RKO (cell line): ENCODE measurements at regions not wholly inside any gene's neighbourhood (a gene's known extent, or its start where the extent isn't known, plus 50 kb on each side); places are given as distances from the start of the nearest gene placed in this dataset.
"Not testable (repeated sequence)": the region's sequence is repeated elsewhere in the genome, so short reads cannot be mapped to it uniquely, and the experiment has no call there.

ENCODE experiments used
- DNase-seq: peaks from one replicate; pipeline ENCODE4 v3.0.0-alpha.2; 2016; ENCODE audit warnings: low spot score

DNA sequence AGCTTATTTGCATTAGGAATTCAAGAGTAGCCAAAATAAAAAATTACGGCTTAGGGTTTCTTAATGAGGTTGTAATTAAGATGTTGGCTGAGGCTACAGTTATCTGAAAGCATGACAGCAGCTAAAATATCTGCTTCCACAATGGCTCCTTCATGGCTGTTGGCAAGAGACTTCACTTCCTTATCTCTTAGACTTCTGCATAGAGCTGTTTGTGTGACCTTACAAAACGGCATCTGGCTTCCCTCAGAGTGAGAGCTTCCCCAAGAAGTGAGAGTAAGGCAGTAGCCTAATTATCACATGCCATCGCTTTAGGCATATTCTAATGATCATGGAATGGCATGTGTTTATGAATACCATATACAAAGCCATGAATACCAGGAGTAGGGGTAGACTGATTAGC, 57.6 kb downstream of the CCDC59 start:
- DNase-seq, result no peak

DNA sequence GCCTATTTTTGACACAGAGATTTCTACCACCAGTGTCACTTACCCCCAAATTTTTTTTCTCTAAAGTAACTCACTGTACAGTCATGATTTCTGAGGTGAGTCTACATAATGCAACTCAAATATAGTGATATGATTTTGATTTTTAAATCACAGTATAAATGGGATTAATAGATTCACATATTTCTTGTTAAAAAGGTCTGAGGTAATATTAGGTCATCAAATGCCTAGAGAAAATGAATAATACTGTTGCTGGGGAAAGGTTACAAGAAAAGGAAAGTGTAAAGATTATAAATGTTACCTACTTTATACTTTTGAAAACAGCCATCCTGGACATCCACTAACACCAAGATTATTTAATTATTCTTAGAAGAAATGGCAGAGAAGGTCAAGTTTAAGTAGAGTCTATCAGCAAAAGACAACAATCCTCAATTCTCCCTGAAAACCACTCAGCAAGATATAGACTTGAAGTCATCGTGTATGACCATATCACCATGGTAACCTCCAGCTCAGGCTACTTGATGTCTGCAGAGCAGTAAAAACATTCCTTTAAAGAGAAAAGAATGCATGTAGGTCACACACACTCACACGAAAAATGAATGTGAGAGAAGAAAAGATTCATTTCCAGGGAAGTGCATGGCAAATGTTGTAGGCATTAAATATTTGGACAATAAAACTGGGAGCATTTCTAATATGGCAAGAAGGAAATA, 58.7 kb downstream of the CCDC59 start:
- peak; percentile 3 for DNase-seq

DNA sequence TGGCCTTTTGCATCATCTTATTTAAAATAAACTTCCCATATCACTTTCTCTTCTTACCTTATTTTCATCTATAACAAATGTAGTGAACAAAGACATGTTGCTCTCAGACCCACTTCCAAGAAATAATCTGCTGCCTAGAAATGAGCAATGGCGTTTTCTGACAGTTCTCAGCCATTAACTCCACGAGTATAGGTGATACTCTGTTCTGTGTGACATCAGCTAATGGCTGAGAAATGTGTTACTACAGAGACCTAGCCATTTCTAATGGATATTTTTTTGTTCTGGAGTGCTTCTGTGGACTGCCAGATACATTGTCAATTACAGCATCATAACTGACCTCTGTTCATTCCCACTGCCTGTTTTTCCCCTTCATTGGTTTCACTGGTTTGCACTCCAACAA, 67.8 kb downstream of the CCDC59 start:
- no peak for DNase-seq

DNA sequence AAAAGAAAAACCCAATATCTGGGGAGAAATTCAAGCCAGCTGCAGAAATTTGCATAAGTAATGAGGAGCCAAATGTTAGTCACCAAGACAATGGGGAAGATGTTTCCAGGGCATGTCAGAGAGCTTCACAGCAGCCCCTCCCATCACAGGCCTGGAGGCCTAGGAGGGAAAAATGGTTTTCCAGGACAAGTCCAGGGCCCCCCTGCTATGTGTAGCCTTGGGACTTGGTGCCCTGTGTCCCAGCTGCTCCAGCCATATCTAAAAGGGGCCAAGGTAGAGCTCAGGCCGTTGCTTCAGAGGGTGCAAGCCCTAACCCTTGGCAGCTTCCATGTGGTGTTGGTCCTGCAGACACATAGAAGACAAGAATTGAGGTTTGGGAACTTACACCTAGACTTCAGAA, 76.9 kb downstream of the CCDC59 start:
- not testable (repeated sequence) for DNase-seq

GRCh38 chr12:82279536-82280058, 78.6 kb downstream of the CCDC59 start:
- DNase-seq, result no peak

DNA sequence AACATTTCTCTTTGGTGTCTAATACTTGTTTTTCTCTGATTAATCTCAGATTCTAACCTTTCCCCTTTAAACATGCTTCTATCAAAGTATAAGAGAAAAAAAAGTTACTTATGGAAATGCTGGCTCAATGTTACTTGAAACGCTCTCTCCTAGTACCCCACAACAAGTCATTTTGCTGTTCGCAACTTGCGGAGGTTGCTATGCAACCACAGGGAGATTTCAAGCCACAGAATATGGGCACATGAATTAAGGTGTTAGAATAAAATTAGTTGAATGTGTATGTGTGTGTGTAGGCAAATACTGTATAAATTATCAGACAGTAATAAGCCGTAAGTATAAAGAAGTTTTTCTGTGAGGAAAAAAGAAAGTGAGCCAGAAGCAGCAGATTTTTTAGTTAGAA, 80.6 kb downstream of the CCDC59 start:
- no peak for DNase-seq

GRCh38 chr12:82242729-82243128, 115.5 kb downstream of the CCDC59 start:
- DNase-seq, result no peak

DNA sequence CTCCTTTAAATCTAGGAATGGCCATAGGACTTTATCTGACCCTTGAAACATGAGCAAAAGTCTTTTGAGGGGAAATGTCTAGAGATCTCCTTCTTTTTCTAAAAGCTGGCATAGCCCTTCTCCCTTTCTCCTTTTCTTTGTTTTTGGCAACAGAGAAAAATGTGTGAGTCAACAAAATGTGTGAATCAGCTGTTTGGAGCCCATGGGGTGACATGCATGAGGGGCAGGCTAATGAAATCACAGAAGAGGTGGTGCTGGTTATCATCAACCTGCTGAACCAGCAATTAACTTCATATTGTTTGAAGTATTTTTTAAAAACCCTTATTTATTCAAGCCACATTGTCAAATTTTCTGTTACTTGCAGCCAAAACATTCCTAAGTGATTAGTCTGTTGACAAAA, 132.3 kb downstream of the CCDC59 start:
- DNase-seq, result peak; percentile 13

DNA sequence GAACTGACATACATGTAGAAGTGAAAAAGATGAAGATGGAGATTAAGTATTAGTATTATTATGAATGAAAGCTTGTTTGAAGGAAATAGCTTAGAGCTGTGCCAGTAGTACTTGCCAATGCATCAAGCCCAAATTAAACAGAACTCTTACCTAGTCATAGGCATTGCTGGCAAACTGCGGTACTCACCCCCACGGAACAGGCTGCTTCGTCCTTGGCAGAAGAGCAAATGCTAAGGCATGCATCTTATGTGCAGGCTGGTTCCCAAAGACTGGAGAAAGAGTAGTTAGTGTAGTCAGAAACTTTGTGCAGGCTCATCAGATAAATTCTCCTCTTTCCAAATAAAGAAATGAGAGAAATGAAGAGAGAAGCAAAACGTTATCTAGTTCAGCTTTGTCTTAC, 134.8 kb downstream of the CCDC59 start:
- DNase-seq, result no peak

DNA sequence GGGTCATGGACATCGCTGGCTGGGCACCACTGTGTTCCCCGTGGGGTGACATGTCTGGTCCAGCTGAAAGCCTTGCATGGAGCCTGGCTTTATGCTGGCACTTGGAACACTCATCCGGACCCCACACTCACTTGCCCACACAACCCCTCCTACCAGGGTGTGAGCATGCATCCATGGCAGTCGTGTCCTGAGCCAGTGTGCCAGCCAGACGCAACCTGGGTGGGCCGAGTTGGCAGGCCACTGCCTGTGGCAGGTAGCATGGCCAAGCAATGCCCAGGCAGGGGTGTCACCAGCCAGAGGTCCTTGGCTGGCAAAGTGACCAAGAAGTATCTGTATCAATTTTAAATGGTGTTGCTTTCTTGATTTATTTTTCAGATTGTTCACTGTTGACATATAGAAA, 141.7 kb downstream of the CCDC59 start:
- DNase-seq, result no peak

DNA sequence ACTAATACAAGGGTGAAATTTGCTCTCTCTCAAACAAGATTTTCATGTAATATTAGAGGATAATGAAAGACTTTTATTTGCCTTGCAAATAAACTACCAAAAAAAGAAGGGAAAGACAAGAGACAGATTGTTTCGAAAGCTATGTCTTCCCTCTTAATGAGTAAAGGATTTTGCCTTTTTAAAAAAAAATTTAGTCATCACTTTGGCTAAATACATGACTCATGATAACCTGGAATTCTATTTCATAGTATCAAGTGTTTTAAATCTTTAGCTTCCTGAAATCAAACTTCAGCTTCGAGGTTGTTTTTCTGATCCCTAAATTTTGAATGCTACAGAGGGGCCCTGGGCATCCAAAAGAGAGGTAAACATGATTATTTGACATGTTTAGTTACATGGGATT, 144.4 kb downstream of the CCDC59 start:
- DNase-seq, result no peak

- DNase-seq, result no peak
Observed at GRCh38 chr12:82210882-82211281, 147.3 kb downstream of the CCDC59 start.

GRCh38 chr12:82209533-82209932, 148.7 kb downstream of the CCDC59 start:
- DNase-seq, result no peak

DNA sequence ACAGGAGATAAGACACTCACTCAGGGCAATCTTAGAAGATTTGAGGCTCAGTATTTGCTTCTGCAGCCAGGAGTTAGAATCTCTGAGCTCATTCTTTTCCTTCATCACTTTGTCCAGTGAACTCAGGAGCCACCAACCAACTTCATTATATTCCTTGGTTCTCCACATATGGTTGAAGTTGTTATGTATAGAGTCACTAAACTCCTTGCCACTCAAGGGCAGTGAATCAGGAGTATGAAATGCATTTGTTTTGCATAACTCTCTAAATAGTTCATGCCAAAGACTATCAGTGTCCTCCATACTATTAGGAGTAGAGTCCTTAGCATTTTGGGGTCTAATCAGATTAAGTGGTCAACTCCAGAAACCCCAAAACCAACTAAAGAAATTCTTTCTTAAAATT, 150.6 kb downstream of the CCDC59 start:
- no peak for DNase-seq

- DNase-seq, result no peak
Observed at GRCh38 chr12:82203086-82203485, 155.1 kb downstream of the CCDC59 start.

DNA sequence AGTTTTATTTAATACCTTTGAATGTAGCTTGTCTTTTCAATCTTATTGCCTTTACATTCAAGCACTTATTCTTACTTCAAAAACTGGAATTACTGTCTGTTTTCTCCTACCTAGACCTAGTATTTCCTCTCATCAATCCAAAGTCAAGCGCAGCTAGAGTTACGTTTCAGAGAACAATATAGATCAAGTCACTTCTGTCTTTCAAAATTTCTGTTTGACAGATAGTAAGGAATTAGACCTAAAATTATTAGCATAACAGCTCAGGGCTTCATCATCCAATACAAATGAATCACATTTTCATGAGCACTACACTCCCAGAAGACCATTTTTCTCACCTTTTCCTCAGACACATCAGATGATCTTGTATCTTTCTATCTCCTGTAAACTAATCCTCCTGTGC, 170.6 kb downstream of the CCDC59 start:
- no peak for DNase-seq

DNA sequence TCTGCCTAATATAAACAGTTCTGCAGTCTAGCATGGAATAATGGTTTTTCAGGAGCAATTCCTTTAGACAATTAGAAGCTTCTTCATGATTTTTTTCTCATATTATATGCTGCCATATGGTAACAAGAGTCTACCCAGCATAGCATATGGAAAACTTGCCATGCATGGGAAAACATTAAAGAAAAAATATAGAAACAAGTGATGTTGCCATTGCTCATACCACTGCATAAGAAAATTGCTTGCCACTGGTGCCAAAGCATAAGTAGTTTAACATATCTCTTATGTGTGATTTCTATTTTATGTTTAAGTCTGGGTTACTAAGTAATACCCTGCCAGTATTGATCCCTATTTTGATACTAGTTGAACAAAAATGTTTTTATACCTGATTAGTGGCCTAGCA, 171.2 kb downstream of the CCDC59 start:
- no peak for DNase-seq

DNA sequence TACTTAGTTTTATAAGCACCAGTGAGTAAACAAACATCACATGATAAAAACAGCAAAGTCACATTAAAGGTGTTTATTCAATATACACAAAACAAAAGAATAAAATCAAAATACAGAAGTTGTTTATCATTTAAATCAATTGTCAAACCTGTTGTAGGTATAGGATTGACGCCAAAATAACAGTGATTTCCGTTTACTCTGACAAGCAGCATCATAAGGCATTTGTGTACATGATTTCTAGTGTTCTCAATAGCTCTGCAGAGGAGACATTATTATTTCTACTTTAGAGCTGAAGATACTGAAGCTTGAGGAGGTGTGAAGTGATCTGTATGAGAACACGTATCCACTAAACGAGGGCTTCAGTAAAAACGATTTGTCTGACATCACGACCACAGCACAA, 171.9 kb downstream of the CCDC59 start:
- no peak for DNase-seq

DNA sequence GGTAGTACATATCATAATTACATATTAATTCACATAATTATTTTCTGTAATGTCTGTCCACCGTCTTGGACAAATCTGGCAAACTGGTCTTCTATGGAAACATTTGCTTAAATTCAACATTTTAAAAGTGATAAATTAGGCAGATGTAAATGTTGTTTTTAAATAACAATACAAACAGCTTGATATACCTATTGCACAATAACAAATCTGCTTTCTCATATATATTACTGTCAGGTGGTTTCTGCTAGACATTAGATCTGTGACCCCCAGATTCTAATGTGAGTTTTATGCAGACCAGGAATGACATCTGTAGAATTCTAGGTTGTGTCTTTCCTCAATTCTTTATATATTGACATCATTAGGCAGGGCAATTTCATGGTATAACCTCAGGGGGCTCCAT, 173.3 kb downstream of the CCDC59 start:
- no peak for DNase-seq

DNA sequence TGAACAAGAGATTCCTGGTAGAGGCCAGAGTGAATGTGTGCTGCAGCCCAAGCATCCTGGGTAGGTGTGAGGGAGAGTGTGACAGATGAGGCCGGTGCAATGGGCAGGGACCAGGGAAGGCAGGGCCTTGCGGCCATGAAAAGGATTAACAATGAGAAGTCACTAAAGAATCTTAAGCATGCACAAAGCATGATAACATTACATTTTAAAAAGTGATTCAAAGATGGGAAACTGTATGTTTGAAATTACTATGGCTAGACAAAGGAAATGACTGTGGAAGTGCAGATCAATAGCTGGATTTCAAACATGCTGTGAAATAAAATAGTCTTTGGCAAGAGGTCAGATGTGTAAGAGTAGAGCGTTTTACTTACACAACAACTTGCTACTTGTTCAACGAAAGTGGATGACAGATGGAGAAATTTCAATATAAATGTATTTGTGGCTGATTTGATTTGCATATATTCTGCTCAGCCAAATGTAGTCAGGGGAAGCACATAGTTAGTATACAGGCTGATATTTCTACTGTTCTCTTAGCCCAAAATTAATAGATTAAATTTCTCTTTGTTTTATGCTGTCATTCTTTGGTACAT, 175.5 kb downstream of the CCDC59 start:
- no peak for DNase-seq

GRCh38 chr12:82176761-82177490, 181.3 kb downstream of the CCDC59 start:
- no peak for DNase-seq

- DNase-seq, result no peak
Observed at GRCh38 chr12:82176026-82176425, 182.2 kb downstream of the CCDC59 start.

DNA sequence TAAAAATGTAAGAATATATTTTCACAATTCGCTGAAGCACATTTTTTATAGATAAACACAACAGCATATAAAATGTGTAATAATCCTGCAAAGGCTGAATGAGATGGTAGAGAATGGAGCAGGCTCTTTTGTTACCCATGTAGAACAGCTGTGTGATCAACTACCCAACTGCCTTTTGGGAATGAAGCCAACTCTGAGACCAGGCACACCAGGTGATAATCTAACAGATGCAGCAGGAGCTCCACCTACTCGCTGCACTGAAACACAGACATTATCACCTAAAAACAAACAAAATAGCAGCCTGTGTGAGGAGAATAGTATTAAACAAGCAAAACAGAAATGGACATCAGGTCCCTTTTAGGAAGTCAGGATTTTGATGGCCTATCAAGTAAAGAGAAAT, 183.3 kb downstream of the CCDC59 start:
- no peak for DNase-seq
